ENCODE measurements at regions not wholly inside any gene's neighbourhood (a gene's known extent, or its start where the extent isn't known, plus 50 kb on each side); places are given as distances from the start of the nearest gene placed in this dataset.

DNA sequence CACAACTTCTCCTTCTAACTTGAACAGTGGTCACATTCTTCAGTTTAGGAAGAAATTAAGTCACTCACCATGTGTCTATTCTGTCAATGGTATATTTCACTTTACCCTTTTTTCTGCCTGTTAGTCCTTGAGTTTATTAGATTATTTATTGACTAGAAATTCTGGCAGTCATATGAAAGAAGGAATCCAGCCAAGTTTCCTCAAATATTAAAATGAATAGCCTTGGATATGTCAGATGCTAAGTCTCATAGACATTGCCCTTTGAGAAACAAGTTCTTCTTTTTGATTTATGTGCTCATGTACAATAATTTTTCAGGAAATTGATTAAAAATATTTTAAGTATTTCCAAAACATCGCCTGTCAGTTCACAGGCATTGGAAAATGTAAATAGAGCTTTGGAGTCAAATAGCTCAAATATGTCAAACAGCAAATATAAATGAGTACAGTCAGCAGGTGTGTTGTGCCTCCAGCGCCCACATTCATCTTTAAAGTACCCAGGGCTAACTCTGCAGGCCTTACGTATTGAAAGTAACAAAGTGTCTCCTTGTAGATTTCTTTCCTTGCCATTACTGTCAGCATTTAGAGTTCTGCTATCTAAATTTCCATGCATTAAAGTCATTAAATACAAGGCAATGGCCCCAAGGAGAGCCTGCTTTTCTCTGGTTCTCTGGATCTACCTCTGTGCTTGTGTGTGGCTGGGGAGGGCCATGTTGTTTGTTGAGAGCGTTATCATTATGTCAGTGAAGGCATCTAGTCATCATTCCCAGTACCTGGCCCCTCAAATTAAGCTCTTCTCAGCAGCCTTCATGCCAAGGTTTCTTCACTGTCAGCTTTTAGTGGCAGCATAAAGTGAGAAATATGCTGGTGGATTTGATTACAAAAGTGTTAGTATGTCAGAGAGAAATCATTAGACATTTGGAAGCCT, 76.3 kb upstream of the TRPC4 start:
- DNase-seq = no peak
- 75 to 83% (median 77%) methylated on average over 4 of the region's 4 CpGs for WGBS, 5 donors
- Histone ChIP-seq H3K9me3 (no peaks in the 10 kb centered on the region), H3K36me3 (no peaks in the 10 kb centered on the region), H3K4me1 (no peaks in the 10 kb centered on the region), H3K27ac (no peak overlapping the region), H3K27me3 (replicated peaks in 1 of 7) (no peaks in the 10 kb centered on the region), H3K4me3 (no peak overlapping the region)
- intact Hi-C loops (cut with DNase I; ENCODE audit: low total_unique reads) = no loop called here
- no peak for TF ChIP-seq POLR2AphosphoS5 (IDR thresholded peaks at IDR 0.05)
- TF ChIP-seq, protein P1, sequence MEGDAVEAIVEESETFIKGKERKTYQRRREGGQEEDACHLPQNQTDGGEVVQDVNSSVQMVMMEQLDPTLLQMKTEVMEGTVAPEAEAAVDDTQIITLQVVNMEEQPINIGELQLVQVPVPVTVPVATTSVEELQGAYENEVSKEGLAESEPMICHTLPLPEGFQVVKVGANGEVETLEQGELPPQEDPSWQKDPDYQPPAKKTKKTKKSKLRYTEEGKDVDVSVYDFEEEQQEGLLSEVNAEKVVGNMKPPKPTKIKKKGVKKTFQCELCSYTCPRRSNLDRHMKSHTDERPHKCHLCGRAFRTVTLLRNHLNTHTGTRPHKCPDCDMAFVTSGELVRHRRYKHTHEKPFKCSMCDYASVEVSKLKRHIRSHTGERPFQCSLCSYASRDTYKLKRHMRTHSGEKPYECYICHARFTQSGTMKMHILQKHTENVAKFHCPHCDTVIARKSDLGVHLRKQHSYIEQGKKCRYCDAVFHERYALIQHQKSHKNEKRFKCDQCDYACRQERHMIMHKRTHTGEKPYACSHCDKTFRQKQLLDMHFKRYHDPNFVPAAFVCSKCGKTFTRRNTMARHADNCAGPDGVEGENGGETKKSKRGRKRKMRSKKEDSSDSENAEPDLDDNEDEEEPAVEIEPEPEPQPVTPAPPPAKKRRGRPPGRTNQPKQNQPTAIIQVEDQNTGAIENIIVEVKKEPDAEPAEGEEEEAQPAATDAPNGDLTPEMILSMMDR (IDR thresholded peaks at IDR 0.05 in 8 of 11, conservative IDR thresholded peaks at IDR 0.05 in 3 of 11) = no peak
- no peak for TF ChIP-seq POLR2A (IDR thresholded peaks at IDR 0.05)

DNA sequence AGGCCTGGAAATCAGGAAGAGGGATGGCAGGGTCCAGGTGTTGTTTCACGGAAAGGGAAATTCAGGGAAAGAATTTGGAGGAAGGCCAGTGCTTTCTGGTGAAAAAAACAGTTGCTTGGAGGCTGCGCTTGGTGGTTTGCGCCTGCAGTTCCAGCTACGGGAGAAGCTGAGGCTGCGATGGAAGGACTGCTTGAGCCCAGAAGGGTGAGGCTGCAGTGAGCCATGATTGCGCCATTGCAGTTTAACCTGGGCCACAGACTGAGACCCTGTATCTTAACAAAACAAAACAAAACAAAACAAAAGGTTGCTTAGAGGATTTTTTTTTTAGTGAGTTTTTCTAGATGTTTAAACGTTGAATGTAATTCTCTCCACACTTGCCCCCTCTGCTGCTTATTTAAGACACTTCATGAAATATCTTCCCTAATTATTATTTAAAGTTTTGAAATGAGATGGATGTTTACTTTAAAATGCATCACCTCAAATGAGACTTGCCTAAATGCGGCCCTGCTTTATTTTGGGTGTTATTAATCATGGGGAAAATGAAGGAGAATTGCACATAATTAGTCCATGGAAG, 75.4 kb upstream of the TRPC4 start:
- H3K27me3 ChIP-seq (replicated peaks in 1 of 7) = no peaks in the 10 kb centered on the region
- WGBS, 5 donors = 77 to 87% (median 84%) methylated on average over 8 of the region's 8 CpGs
- no peaks in the 10 kb centered on the region for H3K4me1 ChIP-seq
- no peak overlapping the region for H3K27ac ChIP-seq
- no peak for TF ChIP-seq POLR2A (IDR thresholded peaks at IDR 0.05)
- TF ChIP-seq, protein P1 (IDR thresholded peaks at IDR 0.05 in 8 of 11, conservative IDR thresholded peaks at IDR 0.05 in 3 of 11) = no peak
- no peak for TF ChIP-seq POLR2AphosphoS5 (IDR thresholded peaks at IDR 0.05)
- H3K9me3 ChIP-seq = no peaks in the 10 kb centered on the region
- no peaks in the 10 kb centered on the region for H3K36me3 ChIP-seq
- DNase-seq = no peak
- intact Hi-C loops (cut with DNase I; ENCODE audit: low total_unique reads) = no loop called here
- H3K4me3 ChIP-seq = no peak overlapping the region

DNA sequence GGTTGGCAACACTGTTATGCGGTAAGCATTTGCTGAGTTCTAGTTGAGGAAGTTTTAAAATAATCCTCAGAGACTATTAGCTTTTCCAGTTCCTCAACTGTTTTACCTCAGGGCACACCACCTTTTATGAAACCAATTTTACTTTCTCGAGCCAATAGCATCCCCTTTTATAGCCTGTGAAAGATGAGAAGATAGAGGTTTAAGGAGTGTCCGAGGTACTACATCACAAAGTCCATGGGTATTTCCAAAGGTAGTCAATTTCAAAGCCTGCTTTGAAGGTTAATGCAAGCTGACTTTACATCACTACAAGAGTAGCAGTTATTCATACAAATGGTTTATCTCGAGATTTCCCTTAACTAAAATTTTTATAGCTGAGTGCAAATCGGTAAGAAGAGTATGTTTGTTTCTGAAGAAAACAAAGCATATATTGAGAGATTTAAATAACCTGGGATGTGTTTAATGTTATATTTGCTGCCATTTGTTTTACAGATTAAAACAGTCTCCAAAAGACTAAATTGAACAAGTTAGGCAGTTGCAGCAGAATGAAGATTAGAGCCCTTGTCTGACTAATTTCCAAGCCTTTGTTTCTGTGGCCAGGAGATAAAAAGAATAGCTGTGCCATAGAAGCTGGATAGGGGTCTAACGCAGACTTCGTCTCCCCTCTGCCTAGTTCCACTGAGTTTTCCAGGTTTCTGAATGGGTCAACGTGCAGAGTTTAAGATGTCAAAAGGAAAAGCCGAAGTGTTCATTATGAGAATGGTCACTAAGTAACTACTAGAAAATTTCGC, 74.7 kb upstream of the TRPC4 start:
- Histone ChIP-seq H3K4me3 (no peak overlapping the region), H3K4me1 (no peaks in the 10 kb centered on the region), H3K9me3 (no peaks in the 10 kb centered on the region), H3K27me3 (replicated peaks in 1 of 7) (no peaks in the 10 kb centered on the region), H3K36me3 (no peaks in the 10 kb centered on the region), H3K27ac (no peak overlapping the region)
- DNase-seq = no peak
- TF ChIP-seq POLR2A (IDR thresholded peaks at IDR 0.05) = no peak
- TF ChIP-seq POLR2AphosphoS5 (IDR thresholded peaks at IDR 0.05) = no peak
- TF ChIP-seq, protein P1 (IDR thresholded peaks at IDR 0.05 in 8 of 11, conservative IDR thresholded peaks at IDR 0.05 in 3 of 11) = no peak
- WGBS, 5 donors = 74 to 87% (median 80%) methylated on average over 10 of the region's 10 CpGs
- intact Hi-C loops (cut with DNase I; ENCODE audit: low total_unique reads) = no loop called here

DNA sequence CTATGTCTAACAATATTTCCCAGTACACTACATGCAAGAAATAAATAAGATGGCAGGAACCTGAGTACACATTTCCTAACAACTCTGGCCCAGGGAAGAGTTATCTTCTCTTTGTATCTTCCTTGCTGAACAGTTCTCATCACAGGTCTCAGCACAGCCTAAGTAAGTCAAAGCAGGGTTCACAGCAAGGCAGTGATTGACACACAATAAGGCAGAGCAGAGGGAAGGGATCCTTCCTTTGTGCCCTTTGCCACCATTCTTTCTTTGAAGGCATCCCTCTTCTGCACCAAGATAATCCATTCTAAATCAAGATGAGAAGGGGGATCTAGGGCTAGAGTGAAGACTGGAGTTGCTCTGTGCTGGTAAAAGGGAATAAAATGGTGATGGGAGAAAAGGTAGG, 73.4 kb upstream of the TRPC4 start:
- TF ChIP-seq, protein P1 (IDR thresholded peaks at IDR 0.05 in 8 of 11, conservative IDR thresholded peaks at IDR 0.05 in 3 of 11) = no peak
- no peak for TF ChIP-seq POLR2A (IDR thresholded peaks at IDR 0.05)
- no peak for TF ChIP-seq POLR2AphosphoS5 (IDR thresholded peaks at IDR 0.05)
- intact Hi-C loops (cut with DNase I; ENCODE audit: low total_unique reads) = no loop called here
- Histone ChIP-seq H3K27me3 (replicated peaks in 1 of 7) (no peaks in the 10 kb centered on the region), H3K27ac (no peak overlapping the region), H3K4me3 (no peak overlapping the region), H3K36me3 (no peaks in the 10 kb centered on the region), H3K4me1 (no peaks in the 10 kb centered on the region), H3K9me3 (no peaks in the 10 kb centered on the region)
- no peak for DNase-seq

Measured in spleen (tissue), 11 donors.